Embryonic facial prominence (tissue), 1 donor: ENCODE measurements at regions not wholly inside any gene's neighbourhood (a gene's known extent, or its start where the extent isn't known, plus 50 kb on each side); places are given as distances from the start of the nearest gene placed in this dataset.

Experiments
- DNase-seq: peaks from one replicate; pipeline ENCODE4 v3.0.0-alpha.2; 2016; ENCODE audit errors: extremely low spot score

GRCh38 chr4:112847045-112847444 lies 202.4 kb upstream of the ANK2 start:
- no peak for DNase-seq

- no peak for DNase-seq
Observed at GRCh38 chr4:112847781-112848180, 201.7 kb upstream of the ANK2 start.

DNA sequence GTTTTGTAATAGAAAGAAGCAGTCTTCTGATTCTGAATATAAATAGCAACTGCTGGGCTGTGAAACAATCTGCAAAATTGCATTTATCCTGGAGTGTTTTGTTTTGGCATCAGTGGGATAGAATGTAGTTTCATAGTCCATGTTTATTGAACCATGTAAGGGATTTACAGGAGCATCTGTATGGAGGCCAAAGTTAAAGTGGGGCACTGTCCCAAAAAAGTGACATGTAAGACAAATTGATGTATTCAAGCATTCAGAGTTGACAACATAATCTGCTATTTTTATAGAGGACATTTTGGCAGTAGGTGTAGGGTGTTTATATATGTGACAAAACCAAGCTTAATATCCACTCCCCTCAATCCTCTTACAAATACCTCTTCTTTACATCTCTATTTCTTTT lies 200.5 kb upstream of the ANK2 start:
- DNase-seq = no peak

DNA sequence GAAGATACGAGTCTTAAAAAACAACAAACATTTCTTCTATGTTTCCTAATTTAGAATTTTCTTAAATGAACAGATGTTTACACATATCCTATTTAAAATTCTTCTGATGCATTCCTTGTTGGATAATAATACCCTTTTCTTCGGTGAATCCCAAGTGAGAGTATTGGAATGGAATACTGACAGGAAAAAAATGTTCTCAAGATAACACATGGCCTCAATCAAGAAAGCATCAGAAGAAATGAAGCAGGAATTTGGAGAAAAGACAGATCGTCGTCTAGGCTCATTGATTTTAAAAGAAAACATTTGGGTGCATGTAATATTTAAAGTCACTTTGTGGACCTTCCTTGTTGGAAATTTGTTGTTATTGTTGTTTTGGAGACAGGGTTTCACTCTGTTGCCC lies 196.9 kb upstream of the ANK2 start:
- DNase-seq = no peak

DNA sequence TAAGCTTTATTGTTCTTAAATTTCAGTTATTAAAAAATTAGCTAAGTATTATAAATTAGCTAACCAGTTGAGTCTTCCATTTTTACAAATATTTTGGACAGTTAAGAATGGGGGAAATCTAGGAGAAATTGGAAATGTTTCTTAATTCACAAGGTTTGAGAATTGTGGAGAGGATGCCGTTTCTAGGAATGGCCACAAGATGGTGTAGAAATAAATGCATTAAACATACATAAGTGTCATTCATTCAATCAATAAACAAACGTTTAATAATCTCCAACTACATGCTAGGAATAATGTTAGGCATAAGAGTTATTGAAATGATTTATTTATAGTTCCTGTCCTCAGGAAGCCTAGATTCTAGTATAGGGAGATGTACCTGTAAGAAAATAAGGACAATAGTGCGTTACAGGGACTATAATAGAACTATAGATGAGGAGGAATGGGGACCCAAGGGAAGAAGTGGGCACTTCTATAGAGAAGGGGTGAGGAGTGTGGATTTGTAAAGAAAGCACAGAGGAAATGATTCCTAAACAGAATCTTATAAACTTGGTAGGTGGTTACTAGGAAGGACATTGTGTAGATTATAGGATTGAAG lies 195.7 kb upstream of the ANK2 start:
- no peak for DNase-seq

DNA sequence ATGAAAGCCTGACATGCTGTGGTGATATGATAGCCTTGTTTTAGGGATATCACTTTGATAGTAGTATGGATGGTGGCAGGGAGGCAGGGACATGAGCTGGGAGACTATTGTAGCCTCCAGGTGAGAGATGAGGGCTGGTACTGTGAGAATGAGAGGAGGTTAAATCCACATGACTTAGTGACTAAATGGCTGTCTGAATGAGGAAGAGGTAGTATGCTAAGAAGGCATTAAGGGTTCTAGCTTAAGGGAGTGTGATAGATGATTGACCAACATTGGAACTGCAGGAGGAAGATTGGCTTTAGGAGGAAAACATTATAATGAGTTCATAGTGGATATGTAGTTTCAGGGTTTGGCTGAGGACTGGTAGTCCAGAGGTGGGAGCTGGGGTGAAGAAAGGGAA lies 195.0 kb upstream of the ANK2 start:
- DNase-seq = no peak

DNA sequence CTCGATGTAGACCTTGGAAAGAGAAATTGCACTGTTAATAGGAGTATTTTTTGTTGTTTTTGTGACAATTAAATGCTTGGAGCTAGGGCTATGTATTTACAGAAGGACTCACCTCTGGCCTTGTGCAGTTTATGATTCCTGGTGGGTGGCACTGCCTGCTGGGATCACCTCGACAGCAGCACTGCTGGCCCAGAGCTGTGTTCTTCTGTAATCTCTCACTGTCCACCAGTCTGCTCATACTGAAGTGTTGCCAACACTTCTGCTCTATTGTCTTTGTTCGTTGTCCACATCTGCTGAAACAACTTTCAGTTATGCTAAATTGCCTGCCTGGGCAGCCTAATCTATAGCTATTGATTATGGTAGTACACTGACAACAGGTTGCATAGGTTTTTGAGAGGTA lies 194.4 kb upstream of the ANK2 start:
- DNase-seq = no peak

- DNase-seq = no peak
Observed at GRCh38 chr4:112857461-112857860, 192.0 kb upstream of the ANK2 start.

DNA sequence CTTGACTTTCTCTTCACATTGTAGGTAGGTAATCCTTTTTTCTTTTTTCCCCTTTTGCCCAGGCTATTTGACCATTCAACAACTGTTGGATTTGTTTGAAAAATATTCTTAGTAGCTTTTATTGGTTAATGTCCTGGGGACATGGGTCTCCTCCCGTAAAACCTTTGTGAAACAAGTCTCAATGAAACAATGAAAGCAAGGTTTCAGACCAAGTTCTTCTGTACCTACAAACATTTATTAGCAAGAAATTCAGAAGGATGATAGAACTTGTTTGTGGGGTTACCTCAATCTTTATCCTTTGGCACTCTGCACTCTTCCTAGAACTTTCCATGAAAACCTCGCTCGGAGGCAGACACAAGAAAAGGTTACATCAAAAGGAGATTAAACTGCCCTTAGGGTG lies 190.7 kb upstream of the ANK2 start:
- no peak for DNase-seq

- no peak for DNase-seq
Observed at GRCh38 chr4:112859456-112860184, 189.8 kb upstream of the ANK2 start.

DNA sequence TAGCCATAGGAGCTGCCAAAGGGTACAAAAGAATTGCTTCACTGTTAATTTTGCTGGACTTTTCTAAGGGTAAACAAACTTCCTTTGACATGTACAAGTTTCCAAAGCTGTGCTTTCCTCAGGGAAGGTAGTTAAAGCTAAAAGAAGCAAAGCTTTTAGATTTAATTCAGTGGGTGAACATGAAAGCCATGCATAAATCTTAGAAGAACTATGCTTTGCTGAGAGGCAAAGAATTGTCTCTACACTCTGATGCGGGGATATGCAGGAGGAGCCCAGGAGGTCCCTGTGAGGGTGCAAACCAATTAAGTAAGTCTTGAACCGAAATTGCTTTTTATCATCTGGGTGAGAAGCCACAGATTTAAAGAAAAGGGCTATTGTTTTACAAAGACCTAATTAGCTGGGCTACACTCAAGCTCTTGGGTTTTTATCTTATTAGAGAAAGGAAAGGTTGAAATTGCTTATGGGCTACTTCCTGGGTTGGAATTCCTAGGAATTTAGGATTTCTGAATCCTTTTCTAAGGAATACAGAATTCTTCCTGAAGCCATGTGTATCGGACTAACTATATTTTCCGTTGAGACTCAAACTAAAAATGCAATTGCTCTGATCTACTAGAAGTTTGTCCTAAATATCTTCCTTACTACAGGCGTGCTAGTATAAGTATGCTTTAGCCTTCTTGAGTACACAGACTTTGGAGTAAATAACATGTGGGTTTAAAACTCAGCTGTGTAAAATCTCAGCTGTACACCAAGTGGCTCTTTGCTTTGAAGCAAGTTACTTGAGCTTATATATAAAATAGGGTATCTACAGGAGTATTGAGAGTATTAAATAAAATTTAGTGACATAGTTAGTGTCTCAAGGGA lies 188.4 kb upstream of the ANK2 start:
- no peak for DNase-seq

GRCh38 chr4:112861691-112862674 lies 187.5 kb upstream of the ANK2 start:
- no peak for DNase-seq

- DNase-seq = no peak
Observed at GRCh38 chr4:112865443-112865842, 184.0 kb upstream of the ANK2 start.

GRCh38 chr4:112876316-112876715 lies 173.1 kb upstream of the ANK2 start:
- no peak for DNase-seq

DNA sequence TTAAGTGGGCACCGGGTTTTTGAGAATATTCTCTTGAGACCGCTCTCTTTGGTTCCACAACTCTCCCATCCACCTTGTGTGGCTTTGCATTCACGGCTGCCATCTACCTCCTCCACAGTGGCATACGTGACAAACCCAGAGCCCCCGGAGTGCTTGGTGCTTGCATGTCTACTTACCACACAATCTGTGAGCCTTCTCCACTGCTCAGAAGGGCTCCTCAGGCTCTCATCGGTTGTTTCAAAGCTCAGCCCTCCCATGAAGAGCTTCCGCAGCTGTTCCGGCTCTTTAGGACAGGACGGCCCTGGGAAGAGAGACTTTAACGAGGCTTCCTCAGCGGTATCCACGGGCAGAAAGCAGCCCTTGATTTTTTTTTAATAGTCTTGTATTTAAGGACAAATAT lies 167.6 kb upstream of the ANK2 start:
- DNase-seq = no peak

DNA sequence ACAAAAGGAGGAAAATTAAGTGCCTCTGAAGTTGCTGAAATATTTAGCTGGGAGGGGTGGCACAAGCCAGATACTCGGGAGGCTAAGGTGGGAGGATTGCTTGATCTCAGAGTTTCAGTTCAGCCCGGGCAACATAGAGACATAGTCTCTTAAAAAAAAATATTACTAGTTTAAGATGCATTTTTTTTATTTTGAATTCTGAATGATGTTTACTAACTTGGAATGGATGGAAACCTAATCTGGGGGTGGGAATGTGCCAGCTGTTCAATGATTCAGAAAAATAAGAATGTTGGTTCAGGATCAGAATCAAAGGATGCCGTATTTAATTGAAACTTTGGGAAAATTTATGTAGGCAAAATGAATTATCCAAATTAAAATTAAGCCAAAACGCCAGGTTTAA lies 167.2 kb upstream of the ANK2 start:
- no peak for DNase-seq

GRCh38 chr4:112884406-112884805 lies 165.0 kb upstream of the ANK2 start:
- no peak for DNase-seq

DNA sequence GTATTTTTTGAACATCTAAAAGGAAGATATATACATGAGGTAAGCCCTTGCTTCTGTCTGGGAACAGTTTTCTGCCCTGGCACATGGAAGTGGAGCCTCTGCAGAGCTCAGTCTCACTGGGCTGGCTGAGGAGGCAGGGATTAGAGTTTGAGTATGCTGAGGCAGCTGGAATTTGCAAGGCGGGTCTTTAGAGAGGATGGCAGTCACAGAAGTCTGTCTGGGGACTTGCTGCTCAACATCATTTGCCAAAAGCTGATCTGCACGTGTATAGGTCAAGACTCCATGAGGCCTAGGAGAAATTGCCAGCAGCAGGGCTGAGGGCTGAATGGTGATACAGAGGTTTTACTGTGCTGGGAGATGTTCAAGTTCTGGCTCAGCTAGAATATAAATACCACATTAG lies 163.6 kb upstream of the ANK2 start:
- DNase-seq = no peak

DNA sequence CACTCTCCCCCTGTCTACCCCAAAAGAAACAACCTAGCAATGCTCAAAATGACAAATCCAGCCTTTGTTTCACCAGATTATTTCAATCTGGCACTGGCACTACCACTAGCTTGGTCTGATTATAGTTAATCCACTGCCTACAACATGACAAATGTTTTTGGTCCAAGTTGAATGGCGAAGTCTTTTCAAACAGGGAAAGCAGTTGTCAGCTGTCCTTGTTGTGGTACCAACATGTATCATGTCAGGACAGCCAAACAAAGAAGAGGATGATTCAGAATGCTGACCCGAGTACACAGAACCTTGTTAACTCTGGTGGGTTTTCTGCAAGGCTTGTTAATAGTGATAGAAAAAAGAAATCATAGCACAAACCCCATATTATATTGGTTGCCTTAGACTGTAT lies 160.8 kb upstream of the ANK2 start:
- DNase-seq = no peak

DNA sequence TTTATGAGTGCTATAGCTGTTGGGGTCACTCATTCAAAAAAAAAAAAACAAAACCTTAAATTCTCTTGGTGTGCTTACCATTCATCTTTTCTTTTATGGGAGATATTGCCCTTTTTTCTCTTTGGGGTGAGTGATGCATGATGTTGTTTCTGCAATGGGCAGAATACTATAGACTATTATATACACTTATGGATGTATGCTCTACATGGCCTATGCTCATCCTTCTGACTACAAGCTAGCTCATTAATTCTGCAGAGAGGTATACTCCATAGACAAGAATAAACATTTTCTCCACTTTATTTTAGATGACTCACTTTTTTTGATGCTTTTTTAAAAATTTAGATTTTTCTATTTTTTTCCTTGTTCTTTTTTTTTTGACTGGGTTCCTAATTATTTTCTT lies 160.3 kb upstream of the ANK2 start:
- DNase-seq = no peak

GRCh38 chr4:112889619-112890527 lies 159.6 kb upstream of the ANK2 start:
- no peak for DNase-seq
